Lower leg skin (tissue), 4 donors: ENCODE measurements at regions not wholly inside any gene's neighbourhood (a gene's known extent, or its start where the extent isn't known, plus 50 kb on each side); places are given as distances from the start of the nearest gene placed in this dataset.
A peak's percentile ranks its signal among the peaks of the same experiment; 100 is the strongest.

Experiments
- DNase-seq, 2 donors: peaks; one replicate each; pipeline ENCODE4 v3.0.0-alpha.2; 2019; ENCODE audit warnings: low spot score in 2 of 2
- H3K4me3 ChIP-seq: fragments of 200-600 bp; sonication (generic); 2 replicates; pipeline ENCODE4 v1.5.1; 2017; ENCODE audit warnings: mild to moderate bottlenecking, low read depth; ENCODE audit not compliant: poor library complexity, severe bottlenecking
- POLR2A ChIP-seq, 2 donors: fragments of 450-650 bp; IDR thresholded peaks; one replicate each; pipeline ENCODE4 v1.6.1; 2016 to 2017; ENCODE audit warnings: antibody characterized with exemption in 2 of 2, mild to moderate bottlenecking in 1 of 2, moderate library complexity in 1 of 2
- WGBS, 2 donors: methylation state at CpG; one replicate each; pipeline ENCODE4 v1.1.5; 2018; 5-methylcytosine and 5-hydroxymethylcytosine counted together
- intact Hi-C: fragments of 100-400 bp; cut with DNase I; formaldehyde crosslinking; loops from one replicate; pipeline ENCODE4 v1.15.0; 2023; ENCODE audit warnings: low total_unique reads
- TF ChIP-seq, protein P1 (sequence below), 3 donors: fragments of 450-650 bp; IDR thresholded peaks; one replicate each; pipeline ENCODE4 v1.5.1; 2016; ENCODE audit warnings: antibody characterized with exemption in 3 of 3, mild to moderate bottlenecking in 3 of 3, moderate library complexity in 2 of 3

DNA sequence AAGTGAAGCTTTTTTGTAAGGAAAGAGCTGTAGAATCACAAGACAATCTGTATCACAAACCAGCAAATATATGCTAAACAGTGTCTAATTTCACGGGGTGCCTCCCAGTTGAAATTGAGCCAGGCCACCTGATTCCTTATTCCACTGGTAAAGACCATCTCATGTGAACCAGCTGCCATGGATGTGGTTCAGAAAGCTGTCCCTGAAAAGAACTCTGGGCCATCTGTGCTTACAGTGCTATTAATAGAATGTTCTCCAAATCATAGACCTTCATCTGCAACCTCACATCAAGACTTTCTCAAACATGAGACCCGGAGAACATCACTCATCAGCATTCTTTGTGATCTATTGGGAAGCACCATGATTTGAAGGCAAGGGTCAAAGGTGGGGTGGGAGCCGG lies 89.7 kb downstream of the FBXO5 start:
- no peak overlapping the region for H3K4me3 ChIP-seq
- no peak for TF ChIP-seq POLR2A (IDR thresholded peaks at IDR 0.05)
- TF ChIP-seq, protein P1, sequence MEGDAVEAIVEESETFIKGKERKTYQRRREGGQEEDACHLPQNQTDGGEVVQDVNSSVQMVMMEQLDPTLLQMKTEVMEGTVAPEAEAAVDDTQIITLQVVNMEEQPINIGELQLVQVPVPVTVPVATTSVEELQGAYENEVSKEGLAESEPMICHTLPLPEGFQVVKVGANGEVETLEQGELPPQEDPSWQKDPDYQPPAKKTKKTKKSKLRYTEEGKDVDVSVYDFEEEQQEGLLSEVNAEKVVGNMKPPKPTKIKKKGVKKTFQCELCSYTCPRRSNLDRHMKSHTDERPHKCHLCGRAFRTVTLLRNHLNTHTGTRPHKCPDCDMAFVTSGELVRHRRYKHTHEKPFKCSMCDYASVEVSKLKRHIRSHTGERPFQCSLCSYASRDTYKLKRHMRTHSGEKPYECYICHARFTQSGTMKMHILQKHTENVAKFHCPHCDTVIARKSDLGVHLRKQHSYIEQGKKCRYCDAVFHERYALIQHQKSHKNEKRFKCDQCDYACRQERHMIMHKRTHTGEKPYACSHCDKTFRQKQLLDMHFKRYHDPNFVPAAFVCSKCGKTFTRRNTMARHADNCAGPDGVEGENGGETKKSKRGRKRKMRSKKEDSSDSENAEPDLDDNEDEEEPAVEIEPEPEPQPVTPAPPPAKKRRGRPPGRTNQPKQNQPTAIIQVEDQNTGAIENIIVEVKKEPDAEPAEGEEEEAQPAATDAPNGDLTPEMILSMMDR (IDR thresholded peaks at IDR 0.05) = no peak
- intact Hi-C loops = no loop called here
- whole genome bisulfite sequencing, 2 donors = 67 to 79% methylated on average over 3 of the region's 3 CpGs
- DNase-seq = no peak

DNA sequence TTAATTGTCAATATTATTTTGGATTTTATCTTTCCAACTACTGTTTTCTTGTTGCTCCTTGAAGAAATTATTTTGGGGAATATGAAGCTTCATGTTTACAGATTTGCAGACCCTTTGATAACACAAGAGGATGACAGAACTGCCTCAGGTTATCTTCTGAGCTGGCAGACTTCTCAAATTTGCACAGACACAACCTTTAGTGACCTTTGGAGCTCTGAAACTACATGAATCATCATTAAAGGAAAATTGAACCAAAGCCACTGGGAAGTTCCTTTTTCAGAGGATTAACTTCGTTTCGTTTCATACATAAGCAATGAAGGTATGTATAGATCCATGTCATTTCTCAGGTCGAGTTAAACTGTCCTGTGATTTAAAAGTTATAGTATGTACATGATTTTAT lies 85.9 kb downstream of the FBXO5 start:
- no peak for DNase-seq
- no peak overlapping the region for H3K4me3 ChIP-seq
- TF ChIP-seq POLR2A (IDR thresholded peaks at IDR 0.05) = no peak
- TF ChIP-seq, protein P1 (IDR thresholded peaks at IDR 0.05) = no peak
- WGBS, 2 donors = 15 to 23% methylated on average over 3 of the region's 3 CpGs
- intact Hi-C loops = no loop called here

DNA sequence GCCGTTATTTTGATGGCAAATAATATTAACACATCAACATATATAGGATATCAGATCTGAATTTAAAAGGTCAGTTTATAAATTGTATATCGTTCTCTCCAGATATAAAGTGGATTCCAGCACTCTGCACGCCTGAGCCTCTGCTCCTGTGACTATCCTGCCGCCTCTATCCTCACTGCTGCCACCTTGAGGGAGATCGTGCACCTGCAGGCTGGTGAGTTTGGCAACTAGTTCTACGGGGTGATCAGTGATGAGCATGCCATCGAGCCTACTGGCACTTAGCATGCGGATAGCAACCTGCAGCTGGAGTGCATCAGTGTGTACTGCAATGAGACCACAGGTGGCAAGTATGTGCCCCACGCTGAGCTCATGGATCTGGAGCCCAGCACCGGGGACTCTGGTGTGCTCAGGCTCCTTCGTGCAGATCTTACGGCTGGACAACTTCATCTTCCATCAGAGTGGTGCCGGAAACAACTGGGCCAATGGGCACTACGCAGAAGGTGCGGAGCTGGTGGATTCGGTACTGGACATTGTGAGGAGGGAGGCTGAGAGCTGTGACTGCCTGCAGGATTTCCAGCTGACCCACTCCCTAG lies 84.9 kb downstream of the FBXO5 start:
- WGBS, 2 donors = 46 to 55% methylated on average over 11 to 16 of the region's 16 CpGs
- H3K4me3 ChIP-seq = no peak overlapping the region
- peak; percentile 26 to 93 for DNase-seq
- TF ChIP-seq, protein P1 (IDR thresholded peaks at IDR 0.05) = no peak
- TF ChIP-seq POLR2A (IDR thresholded peaks at IDR 0.05) = no peak
- intact Hi-C loops = no loop called here

DNA sequence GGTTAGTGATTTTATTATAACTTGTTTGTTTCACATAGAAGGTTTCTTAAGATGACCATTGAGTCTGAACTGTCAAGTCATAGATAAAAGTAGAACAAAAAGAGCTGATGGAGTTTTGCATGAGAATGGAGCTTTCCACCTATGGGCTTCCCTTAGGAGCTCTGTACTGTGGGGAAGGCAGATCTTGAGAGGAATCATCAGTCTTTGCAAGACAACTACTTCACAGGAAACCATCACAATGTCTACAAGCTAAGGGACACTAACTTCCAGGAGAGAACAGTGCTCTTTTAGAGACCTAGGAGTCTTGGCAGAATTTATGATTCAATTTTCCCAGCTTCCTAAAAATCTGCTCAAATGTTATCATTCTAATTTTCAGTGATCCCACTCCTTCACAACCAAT lies 78.2 kb downstream of the FBXO5 start:
- H3K4me3 ChIP-seq = no peak overlapping the region
- TF ChIP-seq, protein P1 (IDR thresholded peaks at IDR 0.05) = no peak
- TF ChIP-seq POLR2A (IDR thresholded peaks at IDR 0.05) = no peak
- intact Hi-C loops = no loop called here
- DNase-seq = no peak

DNA sequence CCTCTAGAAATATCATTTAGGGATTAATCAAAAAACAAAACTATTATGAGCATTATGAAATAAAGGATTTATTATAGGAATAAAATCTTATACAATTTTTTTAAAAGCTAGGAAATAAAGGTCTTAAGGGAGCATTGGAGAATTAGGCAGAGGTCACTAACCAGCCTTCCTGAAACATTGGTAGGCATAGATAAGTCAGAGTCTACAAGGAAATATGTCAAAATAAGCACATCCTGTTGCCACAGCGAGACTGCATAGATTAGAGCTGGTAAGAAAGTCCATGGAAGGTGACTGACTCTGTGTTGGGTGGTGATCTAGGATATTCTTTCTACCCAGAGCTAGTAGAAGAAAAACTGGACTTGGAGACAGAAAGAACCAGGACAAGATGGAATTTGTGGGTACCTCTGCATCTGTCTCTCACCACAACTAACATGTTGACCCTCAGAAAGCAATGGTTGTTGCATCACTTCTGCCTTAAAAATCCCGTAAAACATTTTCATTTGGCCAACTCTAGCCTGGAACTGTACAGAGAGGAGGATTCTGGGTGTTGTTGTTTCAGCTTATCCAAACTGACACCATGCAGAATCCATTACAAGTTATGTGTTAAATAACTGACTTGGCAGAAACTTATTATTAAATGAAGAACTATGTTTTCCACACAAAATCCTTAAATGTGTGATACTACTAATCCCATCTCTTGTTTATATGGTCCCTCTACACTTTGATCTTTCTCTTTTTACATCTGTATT lies 77.1 kb downstream of the FBXO5 start:
- 63 to 71% methylated on average over 2 of the region's 2 CpGs for WGBS, 2 donors
- TF ChIP-seq POLR2A (IDR thresholded peaks at IDR 0.05) = no peak
- TF ChIP-seq, protein P1 (IDR thresholded peaks at IDR 0.05) = no peak
- intact Hi-C loops = no loop called here
- no peak overlapping the region for H3K4me3 ChIP-seq
- no peak for DNase-seq
